Endothelial cell of umbilical vein (primary cell): ENCODE measurements at regions not wholly inside any gene's neighbourhood (a gene's known extent, or its start where the extent isn't known, plus 50 kb on each side); places are given as distances from the start of the nearest gene placed in this dataset.

ENCODE experiments used
- BruUV-seq: library from RNA; stranded (reverse); fragments of 400-500 nt; replicated peaks from 2 replicates; lab custom pipeline; 2021; lab: Mats Ljungman, UMichigan
- CTCF ChIA-PET: fragments of 300-600, 350-600 bp; sonication (Branson Sonifier 250); formaldehyde crosslinking; loops from one replicate; lab custom pipeline; 2021; ENCODE audit warnings: antibody characterized with exemption, inconsistent platforms; lab: Charles Lee
- POLR2A ChIA-PET: fragments of 300-600, 350-600 bp; sonication (Branson Sonifier 250); formaldehyde crosslinking; loops from one replicate; lab custom pipeline; 2021; ENCODE audit warnings: antibody characterized with exemption, inconsistent platforms; lab: Charles Lee
- DNase-seq: peaks from one replicate; pipeline ENCODE4 v3.0.0-alpha.2; 2011; ENCODE audit warnings: low read depth, low spot score
- FAIRE-seq: peaks from 2 replicates; lab custom pipeline; 2011; peaks lifted over from hg19 to GRCh38; lab: Jason Lieb, UNC
- H2AFZ ChIP-seq: 2 replicates; pipeline ENCODE4 v1.6.0; 2012; ENCODE audit warnings: low read depth, low read length, control low read depth, inconsistent platforms
- H3K27ac ChIP-seq: 2 replicates; pipeline ENCODE4 v1.5.1; 2011; ENCODE audit warnings: low read depth, mild to moderate bottlenecking, control low read depth, low read length, moderate library complexity; ENCODE audit not compliant: insufficient read depth
- H3K27me3 ChIP-seq, 2 experiments: 2 replicates each; pipeline versions ENCODE4 v1.6.0 to v1.6.1; 2011; ENCODE audit warnings: low read length in 2 of 2, mixed read lengths in 1 of 2; ENCODE audit not compliant: control insufficient read depth in 2 of 2, insufficient read depth in 2 of 2
- H3K36me3 ChIP-seq, 2 experiments: 2 replicates in 1 of 2; 3 replicates in 1 of 2; pipeline ENCODE4 v1.5.1; 2011; ENCODE audit warnings: low read length in 2 of 2, mild to moderate bottlenecking in 1 of 2, moderate library complexity in 1 of 2; ENCODE audit not compliant: control insufficient read depth in 2 of 2, insufficient read depth in 2 of 2; ENCODE audit errors: extremely low read depth in 1 of 2
- H3K4me1 ChIP-seq: 3 replicates; pipeline ENCODE4 v1.5.1; 2011; ENCODE audit warnings: mild to moderate bottlenecking, low read length; ENCODE audit not compliant: control insufficient read depth, insufficient read depth; ENCODE audit errors: extremely low read depth
- H3K4me2 ChIP-seq: 2 replicates; pipeline ENCODE4 v1.6.1; 2011; ENCODE audit warnings: low read length, control low read depth, mixed read lengths; ENCODE audit not compliant: insufficient read depth
- H3K4me3 ChIP-seq, 3 experiments: fragments of 200-600 bp in 1 of 3; sonication (generic), shearing (Covaris generic) in 1 of 3; replicated peaks in 1 of 3; 2 replicates each; pipeline ENCODE4 v1.5.1; 2011 to 2016; ENCODE audit warnings: control low read depth in 3 of 3, low read length in 3 of 3, mild to moderate bottlenecking in 2 of 3, inconsistent platforms in 1 of 3, low read depth in 1 of 3, moderate library complexity in 1 of 3; ENCODE audit not compliant: insufficient read depth in 1 of 3
- H3K79me2 ChIP-seq: 2 replicates; pipeline ENCODE4 v1.6.0; 2012; ENCODE audit warnings: low read length, inconsistent platforms; ENCODE audit not compliant: control insufficient read depth, insufficient read depth
- H3K9ac ChIP-seq: replicated peaks from 2 replicates; pipeline ENCODE3; 2011; ENCODE audit warnings: low read length, control low read depth; ENCODE audit not compliant: insufficient read depth; ENCODE audit errors: extremely low read depth
- H3K9me1 ChIP-seq: replicated peaks from 3 replicates; pipeline ENCODE4 v1.6.0; 2011; ENCODE audit warnings: mild to moderate bottlenecking, low read length; ENCODE audit not compliant: control insufficient read depth, insufficient read depth; ENCODE audit errors: extremely low read depth
- H3K9me3 ChIP-seq: replicated peaks from 2 replicates; pipeline ENCODE4 v1.5.1; 2012; ENCODE audit warnings: low read length, inconsistent platforms; ENCODE audit not compliant: control insufficient read depth, insufficient read depth
- H4K20me1 ChIP-seq: replicated peaks from 2 replicates; pipeline ENCODE3; 2011; ENCODE audit warnings: mild to moderate bottlenecking, low read length; ENCODE audit not compliant: control insufficient read depth, insufficient read depth; ENCODE audit errors: extremely low read depth
- EZH2 ChIP-seq: IDR thresholded peaks from 2 replicates; pipeline ENCODE4 v1.6.1; 2012; ENCODE audit warnings: borderline replicate concordance, low read depth, mild to moderate bottlenecking, moderate library complexity, low read length, inconsistent platforms; ENCODE audit not compliant: severe bottlenecking
- FOS ChIP-seq: IDR thresholded peaks from 2 replicates; pipeline ENCODE4 v1.6.1; 2011; ENCODE audit warnings: mild to moderate bottlenecking, low read length, moderate library complexity, borderline replicate concordance; ENCODE audit not compliant: insufficient read depth
- GATA2 ChIP-seq: IDR thresholded peaks from 2 replicates; pipeline ENCODE4 v1.7.0; 2011; ENCODE audit warnings: low read depth, mild to moderate bottlenecking, moderate library complexity, mixed read lengths, low read length; ENCODE audit not compliant: insufficient read length, insufficient read depth
- JUN ChIP-seq: IDR thresholded peaks from 2 replicates; pipeline ENCODE4 v1.6.1; 2011; ENCODE audit warnings: borderline replicate concordance, low read depth; ENCODE audit not compliant: insufficient read length, insufficient read depth
- MYC ChIP-seq: IDR thresholded peaks from one replicate; pipeline ENCODE4 v1.6.1; 2011; ENCODE audit warnings: mild to moderate bottlenecking, low read depth, low read length
- POLR2A ChIP-seq: IDR thresholded peaks from 2 replicates; pipeline ENCODE4 v1.6.1; 2012; ENCODE audit warnings: low read depth, mild to moderate bottlenecking, control low read depth, low read length
- POLR2AphosphoS5 ChIP-seq: IDR thresholded peaks from 2 replicates; pipeline ENCODE4 v1.6.1; 2012; ENCODE audit warnings: low read depth, mild to moderate bottlenecking, control low read depth, low read length, moderate library complexity; ENCODE audit not compliant: insufficient read depth
- dilution Hi-C: fragments of 300-500 bp; cut with MboI; formaldehyde crosslinking; loops from one replicate; pipeline ENCODE4 v1.15.0; 2019; ENCODE audit warnings: low sequenced_read_pairs; ENCODE audit not compliant: extremely low pct_ligation_motif_present
- intact Hi-C: fragments of 100-400 bp; cut with micrococcal nuclease; formaldehyde crosslinking; loops from one replicate; pipeline ENCODE4 v1.10.0; 2022
- TF ChIP-seq, protein P1 (sequence below), 2 donors: IDR thresholded peaks; 1 replicate in 1 of 2; 2 replicates in 1 of 2; pipeline ENCODE4 v1.5.1; 2011; ENCODE audit warnings: low read length in 2 of 2, mild to moderate bottlenecking in 2 of 2, moderate library complexity in 2 of 2, control low read depth in 1 of 2, inconsistent platforms in 1 of 2, low read depth in 1 of 2; ENCODE audit not compliant: insufficient read depth in 1 of 2; ENCODE audit errors: extremely low read depth in 1 of 2
- TF ChIP-seq, protein P2 (sequence below): IDR thresholded peaks from 2 replicates; pipeline ENCODE4 v1.6.1; 2011; ENCODE audit not compliant: insufficient read depth, insufficient read length

DNA sequence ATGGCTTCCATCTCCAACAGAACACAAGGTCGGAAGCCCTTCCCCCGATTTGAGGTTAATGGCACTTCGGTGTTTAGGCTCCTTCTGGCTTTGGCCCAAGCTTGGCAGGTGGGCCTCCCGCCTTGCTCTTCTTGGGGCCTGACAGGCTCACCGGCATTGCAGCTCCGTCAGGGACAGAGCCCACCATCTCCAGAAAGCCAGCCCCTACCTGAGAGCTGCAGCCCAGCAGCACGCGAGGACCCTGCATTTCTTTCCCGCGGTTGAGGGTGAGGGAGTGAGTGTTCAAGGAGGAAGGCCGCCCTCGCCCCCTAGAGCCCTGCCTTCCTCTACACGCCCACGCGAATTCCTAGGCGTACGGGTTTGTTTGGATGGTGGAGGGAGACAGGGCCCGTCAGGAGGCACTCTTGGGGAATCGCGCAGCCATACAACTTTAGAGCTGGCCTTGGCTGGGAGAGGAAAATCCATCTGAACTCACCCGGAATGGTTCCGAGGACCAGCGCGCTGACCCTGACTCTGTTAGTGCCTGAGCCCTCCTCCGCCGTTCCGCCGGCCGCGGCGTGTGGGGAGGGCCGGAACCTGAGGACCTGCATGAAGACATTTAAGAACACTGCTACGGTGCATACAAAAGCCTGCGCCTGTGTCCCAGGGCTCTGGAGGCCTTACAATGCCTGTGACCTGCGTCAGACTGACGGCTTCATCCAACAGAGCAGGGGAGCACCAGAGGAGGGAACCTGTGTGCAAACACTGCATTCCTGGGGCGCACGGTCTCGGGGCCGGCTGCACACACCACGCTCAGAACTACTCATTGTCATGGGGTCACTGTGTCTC is 73.8 kb downstream of the MRPL36 start:
- Histone ChIP-seq H3K27me3 (peaks cover 0 to 4% of the 10 kb centered on the region in 2 experiments), H3K36me3 (no peaks in the 10 kb centered on the region), H3K4me2 (no peak overlapping the region), H3K4me3 (no peak overlapping the region), H2AFZ (no peak overlapping the region), H3K9ac (no peak overlapping the region), H3K4me1 (no peaks in the 10 kb centered on the region), H3K9me1 (no peaks in the 10 kb centered on the region), H3K79me2 (no peaks in the 10 kb centered on the region), H3K27ac (no peak overlapping the region), H4K20me1 (no peaks in the 10 kb centered on the region), H3K9me3 (no peaks in the 10 kb centered on the region)
- TF ChIP-seq FOS, result no peak
- dilution Hi-C loops, result no loop called here
- ChIA-PET CTCF (no interaction called here), POLR2A (no interaction called here)
- intact Hi-C loops, result no loop called here
- no peak for FAIRE-seq
- BruUV-seq, result no TSS peak
- no peak for DNase-seq

DNA sequence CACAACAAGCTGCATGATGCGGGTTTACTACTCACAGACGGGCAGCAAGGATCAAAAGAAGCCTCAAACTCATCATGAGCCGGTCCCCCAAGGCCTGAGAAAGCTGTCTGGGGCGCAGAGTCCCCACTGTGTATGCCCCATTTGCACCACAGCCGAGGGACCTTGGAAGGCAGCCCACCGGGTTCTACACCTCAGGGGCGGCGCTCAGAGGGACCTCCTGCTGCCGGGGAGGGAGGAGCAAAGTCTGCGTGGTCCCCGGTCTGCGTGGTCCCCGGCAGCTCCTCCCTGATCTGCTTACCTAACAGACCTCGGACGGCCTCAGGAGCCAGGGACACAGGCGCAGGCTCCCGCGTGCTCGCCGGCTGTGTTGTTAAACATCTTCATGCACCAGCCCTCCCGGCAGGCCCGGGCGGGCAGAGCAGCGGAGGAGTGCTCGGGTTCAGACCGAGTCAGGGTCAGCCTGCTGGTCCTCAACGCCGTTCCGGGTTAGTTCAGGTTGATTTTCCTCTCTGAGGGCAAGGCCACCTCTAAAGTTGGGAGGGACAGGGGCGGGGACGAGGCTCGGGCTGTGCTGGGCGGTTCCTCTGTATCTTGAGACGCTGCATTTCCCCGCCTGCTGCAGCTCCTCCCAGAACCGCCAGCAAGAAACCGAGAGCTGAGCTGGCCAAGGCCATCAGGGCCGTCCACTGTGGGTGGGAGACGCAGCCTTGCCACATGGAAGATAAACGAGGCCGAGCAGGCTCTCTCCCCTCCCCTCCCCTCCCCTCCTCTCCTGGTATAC is 74.6 kb downstream of the MRPL36 start:
- no peak overlapping the region for H3K4me3 ChIP-seq
- ChIA-PET CTCF (interaction anchor here (0.9 kb wide), 1 partner anchor 11 kb away, joined by 4 read pairs; no protein-coding TSS in a partner anchor), POLR2A (no interaction called here)
- H3K36me3 ChIP-seq, result no peaks in the 10 kb centered on the region
- H3K27me3 ChIP-seq, result peaks cover 0 to 4% of the 10 kb centered on the region in 2 experiments
- no peaks in the 10 kb centered on the region for H3K9me1 ChIP-seq
- intact Hi-C loops (no loop called here), dilution Hi-C loops (no loop called here)
- no peak overlapping the region for H3K4me2 ChIP-seq
- FAIRE-seq, result no peak
- H3K79me2 ChIP-seq, result no peaks in the 10 kb centered on the region
- H3K27ac ChIP-seq, result no peak overlapping the region
- no TSS peak for BruUV-seq
- no peak overlapping the region for H2AFZ ChIP-seq
- DNase-seq, result no peak
- no peaks in the 10 kb centered on the region for H3K4me1 ChIP-seq
- no peaks in the 10 kb centered on the region for H4K20me1 ChIP-seq
- no peaks in the 10 kb centered on the region for H3K9me3 ChIP-seq
- H3K9ac ChIP-seq, result no peak overlapping the region
- TF ChIP-seq EZH2 (no peak), MYC (no peak), POLR2A (no peak), POLR2AphosphoS5 (no peak), GATA2 (no peak), FOS (no peak), JUN (no peak)
- TF ChIP-seq, protein P1, sequence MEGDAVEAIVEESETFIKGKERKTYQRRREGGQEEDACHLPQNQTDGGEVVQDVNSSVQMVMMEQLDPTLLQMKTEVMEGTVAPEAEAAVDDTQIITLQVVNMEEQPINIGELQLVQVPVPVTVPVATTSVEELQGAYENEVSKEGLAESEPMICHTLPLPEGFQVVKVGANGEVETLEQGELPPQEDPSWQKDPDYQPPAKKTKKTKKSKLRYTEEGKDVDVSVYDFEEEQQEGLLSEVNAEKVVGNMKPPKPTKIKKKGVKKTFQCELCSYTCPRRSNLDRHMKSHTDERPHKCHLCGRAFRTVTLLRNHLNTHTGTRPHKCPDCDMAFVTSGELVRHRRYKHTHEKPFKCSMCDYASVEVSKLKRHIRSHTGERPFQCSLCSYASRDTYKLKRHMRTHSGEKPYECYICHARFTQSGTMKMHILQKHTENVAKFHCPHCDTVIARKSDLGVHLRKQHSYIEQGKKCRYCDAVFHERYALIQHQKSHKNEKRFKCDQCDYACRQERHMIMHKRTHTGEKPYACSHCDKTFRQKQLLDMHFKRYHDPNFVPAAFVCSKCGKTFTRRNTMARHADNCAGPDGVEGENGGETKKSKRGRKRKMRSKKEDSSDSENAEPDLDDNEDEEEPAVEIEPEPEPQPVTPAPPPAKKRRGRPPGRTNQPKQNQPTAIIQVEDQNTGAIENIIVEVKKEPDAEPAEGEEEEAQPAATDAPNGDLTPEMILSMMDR (IDR thresholded peaks at IDR 0.05; ENCODE audit: extremely low read depth in 1 of 2, insufficient read depth in 1 of 2, low read depth in 1 of 2, low read length in 2 of 2), result no peak
- TF ChIP-seq, protein P2, sequence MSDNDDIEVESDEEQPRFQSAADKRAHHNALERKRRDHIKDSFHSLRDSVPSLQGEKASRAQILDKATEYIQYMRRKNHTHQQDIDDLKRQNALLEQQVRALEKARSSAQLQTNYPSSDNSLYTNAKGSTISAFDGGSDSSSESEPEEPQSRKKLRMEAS, result no peak
